GM12864 (cell line): ENCODE measurements at regions not wholly inside any gene's neighbourhood (a gene's known extent, or its start where the extent isn't known, plus 50 kb on each side); places are given as distances from the start of the nearest gene placed in this dataset.

Experiments used
- DNase-seq: peaks from one replicate; pipeline ENCODE4 v3.0.0-alpha.2; 2011; ENCODE audit warnings: low read depth
- H3K4me3 ChIP-seq: 2 replicates; pipeline ENCODE4 v1.5.1; 2011; ENCODE audit warnings: mild to moderate bottlenecking, low read depth, low read length, control low read depth
- CTCF ChIP-seq: IDR thresholded peaks from 2 replicates; pipeline ENCODE4 v1.5.1; 2011; ENCODE audit warnings: low read depth, mild to moderate bottlenecking, moderate library complexity, low read length, control low read depth, inconsistent platforms; ENCODE audit errors: missing control alignments

GRCh38 chr14:85438001-85438400 is 91.9 kb upstream of the FLRT2 start:
- no peak for DNase-seq
- TF ChIP-seq CTCF: no peak
- H3K4me3 ChIP-seq: no peak overlapping the region

GRCh38 chr14:85438481-85438942 is 91.4 kb upstream of the FLRT2 start:
- no peak overlapping the region for H3K4me3 ChIP-seq
- DNase-seq: no peak
- TF ChIP-seq CTCF: no peak

- no peak for DNase-seq
- no peak for TF ChIP-seq CTCF
- no peak overlapping the region for H3K4me3 ChIP-seq
These were observed 90.1 kb upstream of the FLRT2 start for GRCh38 chr14:85439696-85440328.

GRCh38 chr14:85441909-85442643 is 87.9 kb upstream of the FLRT2 start:
- TF ChIP-seq CTCF: no peak
- no peak overlapping the region for H3K4me3 ChIP-seq
- no peak for DNase-seq

GRCh38 chr14:85442996-85443395 is 86.9 kb upstream of the FLRT2 start:
- no peak for TF ChIP-seq CTCF
- DNase-seq: no peak
- H3K4me3 ChIP-seq: no peak overlapping the region

GRCh38 chr14:85444635-85445034 is 85.3 kb upstream of the FLRT2 start:
- no peak overlapping the region for H3K4me3 ChIP-seq
- DNase-seq: no peak

More at GRCh38 chr14:85444635-85445034, 85.3 kb upstream of the FLRT2 start:
- TF ChIP-seq CTCF: no peak
